GM23248 (cell line): ENCODE measurements at regions not wholly inside any gene's neighbourhood (a gene's known extent, or its start where the extent isn't known, plus 50 kb on each side); places are given as distances from the start of the nearest gene placed in this dataset.

Experiments
- EZH2 ChIP-seq: fragments of 200-600 bp; sonication (generic); IDR thresholded peaks from 2 replicates; pipeline ENCODE4 v1.6.1; 2018; ENCODE audit warnings: antibody characterized with exemption, mild to moderate bottlenecking; ENCODE audit not compliant: insufficient read depth, poor library complexity, severe bottlenecking
- EZH2phosphoT487 ChIP-seq: fragments of 200-600 bp; sonication (generic); IDR thresholded peaks from 2 replicates; pipeline ENCODE4 v1.6.1; 2018; ENCODE audit warnings: antibody characterized with exemption, moderate library complexity, mild to moderate bottlenecking, low read depth; ENCODE audit not compliant: insufficient read depth

- TF ChIP-seq EZH2phosphoT487, result no peak
- no peak for TF ChIP-seq EZH2
These were observed 319.3 kb upstream of the CHRM3 start for GRCh38 chr1:239067058-239067457.
